B cell (primary cell): ENCODE measurements at regions not wholly inside any gene's neighbourhood (a gene's known extent, or its start where the extent isn't known, plus 50 kb on each side); places are given as distances from the start of the nearest gene placed in this dataset.

ENCODE experiments used
- ATAC-seq: fragments of 200-7000 bp; cut with Tn5 transposase; one replicate; pipeline ENCODE4 v1.10.0; 2021; ENCODE audit warnings: low read depth, mild to moderate bottlenecking, moderate number of reproducible peaks, moderate library complexity
- CTCF ChIA-PET: fragments of 350-600 bp; sonication (Branson Sonifier 250); formaldehyde crosslinking; loops from one replicate; lab custom pipeline; 2021; ENCODE audit warnings: antibody characterized with exemption, inconsistent platforms; lab: Charles Lee
- POLR2A ChIA-PET: fragments of 350-600 bp; sonication (Branson Sonifier 250); formaldehyde crosslinking; loops from one replicate; lab custom pipeline; 2021; ENCODE audit warnings: antibody characterized with exemption; lab: Charles Lee
- DNase-seq: peaks from one replicate; pipeline ENCODE4 v3.0.0; 2013
- H2AFZ ChIP-seq: 2 replicates; pipeline ENCODE4 v1.6.1; 2012; ENCODE audit warnings: mild to moderate bottlenecking, low read depth, low read length; ENCODE audit not compliant: insufficient read depth, poor library complexity, severe bottlenecking
- H3K27ac ChIP-seq, 2 donors: 1 replicate in 1 of 2; 2 replicates in 1 of 2; pipeline ENCODE4 v1.5.1; 2012 to 2013; ENCODE audit warnings: low read length in 2 of 2, mild to moderate bottlenecking in 2 of 2, moderate library complexity in 1 of 2
- H3K27me3 ChIP-seq, 4 experiments: fragments of 200-600 bp in 1 of 4; sonication (generic) in 1 of 4; replicated peaks in 1 of 4; 1 replicate in 2 of 4; 2 replicates in 2 of 4; pipeline versions ENCODE4 v1.6.1 to v1.7.0; 2013 to 2016; ENCODE audit warnings: low read length in 3 of 4, mild to moderate bottlenecking in 2 of 4, mixed read lengths in 1 of 4, moderate library complexity in 1 of 4; ENCODE audit not compliant: insufficient read depth in 4 of 4, control insufficient read depth in 3 of 4; ENCODE audit errors: control extremely low read depth in 1 of 4
- H3K36me3 ChIP-seq, 2 experiments: replicated peaks in 1 of 2; 1 replicate in 1 of 2; 2 replicates in 1 of 2; pipeline versions ENCODE4 v1.6.1 to v1.7.1; 2013; ENCODE audit warnings: low read length in 1 of 2; ENCODE audit not compliant: insufficient read depth in 2 of 2, control insufficient read depth in 1 of 2; ENCODE audit errors: control extremely low read depth in 1 of 2, extremely low read depth in 1 of 2
- H3K4me1 ChIP-seq, 2 donors: fragments of 200-600 bp in 1 of 2; sonication (generic) in 1 of 2; 1 replicate in 1 of 2; 2 replicates in 1 of 2; pipeline versions ENCODE4 v1.5.1 to v1.6.1; 2013 to 2017; ENCODE audit warnings: low read length in 2 of 2; ENCODE audit not compliant: control insufficient read depth in 2 of 2, insufficient read depth in 2 of 2
- H3K4me2 ChIP-seq: replicated peaks from 2 replicates; pipeline ENCODE3; 2012; ENCODE audit warnings: mild to moderate bottlenecking, low read depth, low read length; ENCODE audit not compliant: poor library complexity, severe bottlenecking
- H3K4me3 ChIP-seq, 5 experiments: fragments of 200-600 bp in 1 of 5; sonication (generic) in 1 of 5; 1 replicate in 3 of 5; 2 replicates in 2 of 5; pipeline versions ENCODE4 v1.5.1 to v1.7.0; 2011 to 2016; ENCODE audit warnings: low read length in 4 of 5, mild to moderate bottlenecking in 4 of 5, low read depth in 2 of 5, control low read depth in 1 of 5, moderate library complexity in 1 of 5; ENCODE audit not compliant: insufficient read depth in 1 of 5; ENCODE audit errors: control extremely low read depth in 1 of 5, extremely low read depth in 1 of 5
- H3K79me2 ChIP-seq: fragments of 200-600 bp; sonication (generic); one replicate; pipeline ENCODE4 v1.6.0; 2016; ENCODE audit warnings: low read length; ENCODE audit not compliant: control insufficient read depth, insufficient read depth
- H3K9ac ChIP-seq: fragments of 200-600 bp; sonication (generic); 2 replicates; pipeline ENCODE4 v1.6.1; 2017; ENCODE audit warnings: mild to moderate bottlenecking, low read length, moderate library complexity
- H3K9me3 ChIP-seq, 3 donors: one replicate each; pipeline versions ENCODE4 v1.6.1 to v1.7.1; 2013; ENCODE audit warnings: low read length in 2 of 3; ENCODE audit not compliant: control insufficient read depth in 2 of 3, insufficient read depth in 1 of 3; ENCODE audit errors: control extremely low read depth in 1 of 3
- H4K20me1 ChIP-seq: 2 replicates; pipeline ENCODE4 v1.6.0; 2012; ENCODE audit warnings: mild to moderate bottlenecking, low read length; ENCODE audit not compliant: insufficient read depth, control insufficient read depth, poor library complexity, severe bottlenecking
- H3K27ac Mint-ChIP-seq: one replicate; pipeline ENCODE4 v1.8.0; 2021; ENCODE audit warnings: mixed read lengths
- H3K27me3 Mint-ChIP-seq: one replicate; pipeline ENCODE4 v1.8.0; 2021; ENCODE audit warnings: mixed read lengths
- H3K4me1 Mint-ChIP-seq: one replicate; pipeline ENCODE4 v1.8.0; 2021; ENCODE audit warnings: mixed read lengths
- H3K4me3 Mint-ChIP-seq: one replicate; pipeline ENCODE4 v1.8.0; 2021; ENCODE audit warnings: mixed read lengths
- H3K9me3 Mint-ChIP-seq: one replicate; pipeline ENCODE4 v1.8.0; 2022; ENCODE audit warnings: mixed read lengths; ENCODE audit not compliant: insufficient read depth
- EZH2 ChIP-seq: IDR thresholded peaks from 2 replicates; pipeline ENCODE4 v1.6.1; 2012; ENCODE audit warnings: borderline replicate concordance, low read depth, mild to moderate bottlenecking, moderate library complexity, low read length; ENCODE audit not compliant: insufficient read depth, poor library complexity, severe bottlenecking
- WGBS: methylation state at CpG from one replicate; pipeline ENCODE4 v1.1.5; 2013; ENCODE audit warnings: missing lambda C conversion rate; ENCODE audit not compliant: insufficient coverage; 5-methylcytosine and 5-hydroxymethylcytosine counted together
- intact Hi-C: fragments of 100-400 bp; cut with micrococcal nuclease; formaldehyde crosslinking; loops from one replicate; pipeline ENCODE4 v1.10.0; 2022
- TF ChIP-seq, protein P1 (sequence below): fragments of 200-600 bp; IDR thresholded peaks from one replicate; pipeline ENCODE4 v1.8.0; 2022; ENCODE audit warnings: antibody characterized with exemption, mild to moderate bottlenecking

DNA sequence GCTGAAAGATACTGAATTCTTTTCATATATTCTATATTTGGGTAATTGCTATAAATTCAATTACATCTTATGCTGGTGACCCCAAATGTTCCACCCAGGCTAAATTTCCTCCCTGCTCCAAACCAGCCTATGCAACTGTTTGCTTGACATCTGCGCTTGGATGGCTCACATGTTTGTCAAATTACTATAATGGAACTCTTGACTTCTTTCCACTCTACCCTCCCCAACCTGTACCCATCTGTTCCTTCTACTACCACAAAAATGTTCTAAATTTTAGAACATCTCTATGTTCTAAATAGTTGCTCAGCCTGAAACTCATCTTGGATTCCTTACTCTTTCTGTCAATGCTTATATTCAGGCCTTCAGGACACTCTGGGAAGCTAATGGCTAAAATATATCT lies 249.9 kb upstream of the SMIM30 start:
- Mint-ChIP-seq H3K27ac (no peak overlapping the region), H3K27me3 (peaks cover 3% of the 10 kb centered on the region), H3K4me3 (no peak overlapping the region), H3K4me1 (no peaks in the 10 kb centered on the region), H3K9me3 (no peaks in the 10 kb centered on the region)
- H3K9ac ChIP-seq, result no peak overlapping the region
- H3K4me1 ChIP-seq, result no peaks in the 10 kb centered on the region
- ChIA-PET POLR2A (no interaction called here), CTCF (no interaction called here)
- H3K27me3 ChIP-seq, result no peaks in the 10 kb centered on the region
- H3K9me3 ChIP-seq, result no peaks in the 10 kb centered on the region
- no peak overlapping the region for H3K4me2 ChIP-seq
- WGBS, result 100% methylated on average over 1 of the region's 1 CpG
- H2AFZ ChIP-seq, result no peak overlapping the region
- intact Hi-C loops, result no loop called here
- ATAC-seq, result no peak
- no peak overlapping the region for H3K27ac ChIP-seq
- no peaks in the 10 kb centered on the region for H3K36me3 ChIP-seq
- H3K79me2 ChIP-seq, result no peaks in the 10 kb centered on the region
- no peak for DNase-seq
- no peaks in the 10 kb centered on the region for H4K20me1 ChIP-seq
- TF ChIP-seq, protein P1, sequence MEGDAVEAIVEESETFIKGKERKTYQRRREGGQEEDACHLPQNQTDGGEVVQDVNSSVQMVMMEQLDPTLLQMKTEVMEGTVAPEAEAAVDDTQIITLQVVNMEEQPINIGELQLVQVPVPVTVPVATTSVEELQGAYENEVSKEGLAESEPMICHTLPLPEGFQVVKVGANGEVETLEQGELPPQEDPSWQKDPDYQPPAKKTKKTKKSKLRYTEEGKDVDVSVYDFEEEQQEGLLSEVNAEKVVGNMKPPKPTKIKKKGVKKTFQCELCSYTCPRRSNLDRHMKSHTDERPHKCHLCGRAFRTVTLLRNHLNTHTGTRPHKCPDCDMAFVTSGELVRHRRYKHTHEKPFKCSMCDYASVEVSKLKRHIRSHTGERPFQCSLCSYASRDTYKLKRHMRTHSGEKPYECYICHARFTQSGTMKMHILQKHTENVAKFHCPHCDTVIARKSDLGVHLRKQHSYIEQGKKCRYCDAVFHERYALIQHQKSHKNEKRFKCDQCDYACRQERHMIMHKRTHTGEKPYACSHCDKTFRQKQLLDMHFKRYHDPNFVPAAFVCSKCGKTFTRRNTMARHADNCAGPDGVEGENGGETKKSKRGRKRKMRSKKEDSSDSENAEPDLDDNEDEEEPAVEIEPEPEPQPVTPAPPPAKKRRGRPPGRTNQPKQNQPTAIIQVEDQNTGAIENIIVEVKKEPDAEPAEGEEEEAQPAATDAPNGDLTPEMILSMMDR, result no peak
- TF ChIP-seq EZH2, result no peak
- no peak overlapping the region for H3K4me3 ChIP-seq

DNA sequence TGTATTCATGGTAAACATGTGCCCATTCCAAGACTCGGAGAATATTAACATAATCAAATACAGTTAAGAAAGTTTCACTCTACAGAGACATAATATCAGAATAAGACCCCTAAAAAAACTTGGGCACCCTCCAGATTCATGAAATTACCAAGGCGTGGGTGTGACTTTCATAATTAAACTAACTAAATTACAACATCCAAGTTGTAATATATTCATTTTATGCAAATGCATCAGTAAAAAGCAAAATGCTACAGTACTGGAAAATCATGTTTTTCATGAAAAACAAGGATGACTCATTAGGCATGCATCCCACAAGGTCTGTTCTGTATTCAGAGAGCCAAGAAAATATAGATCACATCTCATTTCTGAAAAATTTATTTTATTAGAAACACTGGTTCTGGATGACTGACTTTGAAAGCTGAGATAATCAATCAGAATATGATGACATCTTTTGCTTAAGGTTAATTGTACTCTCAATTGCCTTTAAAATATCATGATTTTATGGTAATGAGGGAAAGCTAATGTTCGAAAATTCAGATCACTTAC lies 248.8 kb upstream of the SMIM30 start:
- WGBS, result no CpG with 5 or more reads among the region's 3 CpGs
- CTCF ChIA-PET, result no interaction called here

More for the DNA sequence above, 248.8 kb upstream of the SMIM30 start:
- Histone ChIP-seq H3K36me3 (no peaks in the 10 kb centered on the region), H3K4me2 (no peak overlapping the region), H3K27ac (no peak overlapping the region), H3K4me1 (no peaks in the 10 kb centered on the region), H2AFZ (no peak overlapping the region), H3K9me3 (no peaks in the 10 kb centered on the region), H3K79me2 (no peaks in the 10 kb centered on the region), H3K27me3 (no peaks in the 10 kb centered on the region), H3K4me3 (no peak overlapping the region), H4K20me1 (no peaks in the 10 kb centered on the region), H3K9ac (no peak overlapping the region)
- intact Hi-C loops, result no loop called here
- ATAC-seq (no peak), DNase-seq (no peak)
- POLR2A ChIA-PET, result no interaction called here
- H3K27me3 Mint-ChIP-seq, result peaks cover 3% of the 10 kb centered on the region
- TF ChIP-seq EZH2, result no peak
- TF ChIP-seq, protein P1, result no peak
- H3K9me3 Mint-ChIP-seq, result no peaks in the 10 kb centered on the region
- H3K4me3 Mint-ChIP-seq, result no peak overlapping the region
- H3K4me1 Mint-ChIP-seq, result no peaks in the 10 kb centered on the region
- no peak overlapping the region for H3K27ac Mint-ChIP-seq
